HG03521 (cell line): ENCODE measurements at regions not wholly inside any gene's neighbourhood (a gene's known extent, or its start where the extent isn't known, plus 50 kb on each side); places are given as distances from the start of the nearest gene placed in this dataset.

Experiments
- ATAC-seq: cut with Tn5 transposase; IDR thresholded peaks from one replicate; pipeline ENCODE4 v1.9.1; 2021; ENCODE audit warnings: mild to moderate bottlenecking, moderate library complexity; ENCODE audit not compliant: unreplicated experiment

DNA sequence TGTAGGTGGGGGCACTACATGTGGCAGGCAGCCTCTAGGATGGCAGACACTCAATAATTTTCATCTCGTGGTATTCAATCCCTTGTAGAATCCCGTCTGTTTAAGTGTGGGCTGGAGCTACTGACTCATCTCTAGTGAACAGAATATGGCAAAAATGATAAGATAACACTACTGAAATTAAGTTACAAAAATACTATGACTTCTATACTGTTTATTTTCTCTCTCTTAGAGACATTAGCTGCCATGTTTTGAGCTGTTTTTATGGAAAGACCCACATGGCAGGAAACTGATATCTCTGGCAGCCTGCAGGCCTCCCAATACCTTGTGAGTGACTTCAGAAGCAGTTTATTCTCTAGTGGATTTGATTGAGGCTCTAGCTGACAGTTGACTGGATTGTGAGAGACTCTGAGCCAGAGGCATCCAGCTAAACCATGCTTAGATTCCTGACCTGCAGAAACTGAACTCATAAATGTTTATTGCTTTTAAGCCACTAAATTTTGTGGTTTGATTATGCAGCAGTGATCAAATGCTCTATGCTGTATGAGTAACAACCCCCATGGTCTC lies 298.8 kb upstream of the CTSO start:
- ATAC-seq = no peak

DNA sequence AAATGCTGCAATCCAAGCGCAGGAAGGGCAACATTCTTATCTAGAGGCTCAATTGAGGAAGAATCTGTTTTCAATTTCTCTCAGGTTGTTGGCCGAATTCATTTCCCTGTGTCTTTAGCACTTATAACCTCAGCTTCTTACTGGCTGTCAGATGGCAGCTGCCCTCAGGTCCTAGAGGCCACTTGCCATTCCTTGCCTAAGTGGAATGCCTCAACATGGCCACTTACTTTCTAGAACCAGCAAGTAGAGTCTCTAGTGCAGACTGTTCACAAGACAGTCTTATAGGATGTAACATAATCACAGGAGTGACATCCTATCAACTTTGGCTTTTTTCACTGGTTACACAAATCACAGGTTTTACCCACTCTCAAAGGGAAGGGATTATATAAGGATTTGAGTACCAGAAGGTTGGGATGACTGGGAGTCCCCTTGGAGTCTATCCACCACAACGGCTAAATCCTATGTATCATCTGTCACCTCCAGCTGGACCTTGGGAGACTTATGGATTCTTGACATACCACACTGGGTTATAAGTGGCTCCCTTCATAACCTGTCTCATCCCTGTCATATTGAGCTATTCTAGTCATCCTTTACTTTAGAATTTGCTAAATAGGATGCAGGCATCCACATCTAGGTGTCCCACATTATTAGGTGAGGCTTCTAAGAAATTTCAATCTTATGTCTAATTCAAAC lies 297.9 kb upstream of the CTSO start:
- no peak for ATAC-seq

DNA sequence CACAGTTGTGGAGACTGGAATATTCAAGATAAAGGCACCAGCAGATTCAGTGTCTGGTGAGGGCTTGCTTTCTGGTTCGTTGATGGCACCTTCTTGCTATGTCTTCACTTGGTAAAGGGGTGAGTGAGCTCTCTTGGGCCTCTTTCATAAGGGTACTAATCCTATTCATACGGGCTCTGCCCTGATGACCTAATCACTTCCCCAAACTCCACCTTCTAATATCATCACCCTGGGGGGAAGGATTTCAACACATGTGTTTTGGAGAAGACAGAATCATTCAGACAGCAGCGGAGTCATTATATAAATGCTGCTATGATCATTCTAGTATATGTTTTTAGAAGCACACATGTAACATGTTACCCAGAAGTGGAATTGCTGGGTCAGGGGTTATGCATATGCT lies 295.3 kb upstream of the CTSO start:
- ATAC-seq = no peak

DNA sequence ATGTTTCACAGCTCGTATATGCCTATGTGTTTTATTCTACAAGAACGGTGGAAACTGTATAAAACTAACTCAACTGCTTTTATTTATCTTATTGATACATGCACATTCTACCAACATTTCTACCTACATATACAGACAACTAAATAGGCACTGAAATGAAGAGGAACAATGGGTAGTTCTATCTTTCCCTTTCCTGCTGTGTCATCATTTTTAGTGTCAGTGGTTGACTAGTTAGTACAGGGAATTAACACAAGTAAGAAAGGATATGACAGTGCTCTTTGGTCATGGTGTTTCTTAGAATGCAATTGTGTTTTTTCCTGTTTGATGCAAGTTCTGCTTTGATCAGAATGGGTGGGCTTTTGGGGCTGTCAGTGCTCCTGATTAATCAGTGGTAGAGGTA lies 293.8 kb upstream of the CTSO start:
- ATAC-seq = no peak

DNA sequence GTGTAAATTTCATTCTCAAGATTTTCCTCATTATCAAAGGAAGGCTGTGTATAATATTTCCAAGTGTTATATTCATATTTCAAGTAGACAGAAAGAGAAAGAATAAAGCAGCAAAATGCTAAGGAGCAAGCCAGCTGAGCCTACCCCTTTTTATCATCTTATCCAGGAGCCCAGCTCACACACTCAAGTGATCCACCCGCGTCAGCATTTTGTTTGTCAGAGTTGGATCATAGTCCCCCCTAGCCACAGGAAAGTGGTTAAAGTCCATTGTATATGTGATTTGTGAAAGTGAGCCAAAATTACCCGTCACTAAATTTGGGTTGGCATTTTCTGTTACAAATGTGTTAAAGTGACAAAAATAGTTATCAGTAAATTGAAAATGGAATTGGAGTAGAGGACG lies 289.3 kb upstream of the CTSO start:
- no peak for ATAC-seq

DNA sequence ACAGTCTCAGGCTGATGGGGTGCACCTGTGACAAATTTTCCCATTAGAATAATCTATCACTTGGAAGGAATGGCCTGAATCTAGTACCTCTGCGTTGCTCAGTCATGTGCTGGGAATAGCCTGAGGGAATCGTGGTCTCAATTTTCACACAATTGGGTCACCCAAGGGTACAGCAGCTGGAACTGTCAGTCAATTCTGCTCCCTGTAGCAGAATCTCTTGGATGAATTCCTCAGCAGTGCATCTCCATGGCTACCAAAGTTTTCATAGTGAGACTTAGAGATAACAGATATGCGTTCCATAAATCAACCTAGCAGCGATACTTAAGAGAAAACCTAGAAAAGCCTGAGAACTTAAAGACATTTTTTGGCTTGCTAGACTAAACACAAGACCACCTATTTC lies 288.7 kb upstream of the CTSO start:
- no peak for ATAC-seq

DNA sequence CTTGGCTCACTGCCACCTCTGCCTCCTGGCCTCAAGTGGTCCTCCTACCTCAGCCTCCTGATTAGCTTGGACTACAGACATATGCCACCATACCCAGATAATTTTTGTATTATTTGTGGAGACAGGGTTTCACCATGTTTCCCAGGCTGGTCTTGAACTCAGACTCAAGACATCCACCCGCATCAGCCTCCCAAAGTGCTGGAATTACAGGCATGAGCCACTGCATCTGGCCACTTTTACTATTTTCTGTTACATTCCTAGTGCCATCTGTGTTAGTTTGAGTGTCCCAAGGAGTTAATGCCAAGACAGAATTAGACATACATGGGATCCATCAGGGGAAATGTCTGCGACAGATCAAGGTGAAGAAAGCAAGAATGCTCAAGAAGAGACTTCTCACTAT lies 288.2 kb upstream of the CTSO start:
- ATAC-seq = no peak

DNA sequence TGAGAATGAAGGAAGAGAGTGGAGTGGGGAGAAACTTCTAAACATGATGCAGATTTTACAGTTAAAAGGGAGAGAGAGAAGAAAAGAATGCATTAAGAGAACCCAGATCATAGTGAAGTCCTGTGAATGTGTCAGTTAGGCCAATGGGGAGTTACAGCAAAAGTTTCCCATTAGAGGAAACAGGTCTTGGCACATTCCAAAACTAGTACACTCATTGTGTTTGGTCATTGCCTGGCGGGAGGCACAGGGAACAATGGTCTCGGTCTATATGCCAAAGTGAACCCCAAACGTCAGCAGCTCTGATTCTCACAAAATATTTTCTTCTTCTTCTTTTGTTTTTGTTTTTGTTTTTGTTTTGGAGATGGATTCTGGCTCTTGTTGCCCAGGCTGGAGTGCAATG lies 284.5 kb upstream of the CTSO start:
- no peak for ATAC-seq

DNA sequence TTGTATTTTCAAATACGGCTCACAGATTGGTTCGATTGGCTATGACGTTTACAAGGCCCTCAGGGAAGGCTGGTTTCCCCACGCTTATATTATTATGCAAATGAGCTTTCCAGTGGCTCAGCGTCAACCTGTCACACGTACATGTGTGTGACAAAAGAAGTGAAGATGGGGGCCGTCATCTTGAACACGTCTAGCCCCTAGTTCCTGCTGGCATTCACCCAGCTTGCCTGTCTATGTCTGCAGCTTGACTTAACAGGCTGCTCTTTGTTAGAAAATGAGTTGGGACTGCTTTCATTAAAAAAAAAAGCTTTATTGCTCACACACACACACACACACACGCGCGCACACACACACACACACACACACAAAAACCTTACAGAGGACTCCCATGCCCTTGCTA lies 283.6 kb upstream of the CTSO start:
- ATAC-seq = no peak

DNA sequence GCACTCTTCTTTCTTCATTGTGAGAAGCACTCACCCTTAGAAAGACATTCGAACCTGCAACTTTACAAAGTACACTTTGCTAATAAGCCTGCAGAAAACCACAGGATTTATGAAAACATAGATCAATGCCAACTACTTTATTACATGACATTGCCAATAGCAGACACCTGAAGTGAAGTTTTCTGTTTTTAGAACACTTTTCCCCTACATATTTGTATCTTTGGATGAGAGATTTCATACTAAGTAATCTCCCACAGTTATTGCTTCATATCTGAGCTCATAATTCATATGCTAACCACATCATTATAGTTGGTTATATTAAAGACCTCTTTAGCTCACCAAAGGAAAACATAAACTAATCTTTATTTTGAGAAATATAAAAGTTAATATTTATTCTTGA lies 276.5 kb upstream of the CTSO start:
- no peak for ATAC-seq

DNA sequence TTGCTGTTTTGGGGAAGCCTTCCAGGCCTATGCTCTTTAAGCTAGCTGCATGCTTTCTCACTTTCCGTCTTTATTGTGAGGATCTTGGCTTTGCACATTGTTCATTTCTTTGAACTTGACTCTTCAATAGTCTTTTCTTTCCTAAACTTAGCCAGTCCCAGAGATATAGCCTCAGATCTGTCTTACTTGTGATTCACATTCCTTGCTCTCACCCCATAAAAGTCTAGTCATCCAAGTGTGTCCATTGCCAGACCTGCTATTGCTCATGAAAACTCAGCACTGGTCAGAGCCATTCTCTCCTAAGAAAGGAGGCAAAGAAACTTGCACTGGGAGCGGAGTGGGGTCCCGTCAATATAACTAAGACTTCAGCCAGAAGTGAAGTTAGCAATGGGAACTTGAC lies 275.0 kb upstream of the CTSO start:
- no peak for ATAC-seq

DNA sequence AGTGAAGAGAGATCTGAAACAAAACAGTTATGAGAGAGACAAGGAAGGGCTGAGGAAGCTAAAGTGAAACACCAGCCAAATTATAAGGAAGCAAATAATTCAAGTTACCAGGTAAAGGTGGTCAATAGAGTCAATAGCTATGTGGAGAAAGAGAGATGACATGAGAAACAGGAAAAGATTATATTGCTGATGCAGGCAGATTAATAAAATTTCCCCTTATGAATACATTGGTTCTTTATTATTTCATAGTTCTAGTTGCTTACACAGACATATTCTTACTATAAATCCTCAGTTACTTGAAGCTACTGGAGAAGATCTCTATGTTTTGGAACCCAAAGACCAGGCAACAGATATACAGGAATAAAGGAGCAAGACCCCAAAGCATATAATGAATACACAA lies 273.7 kb upstream of the CTSO start:
- ATAC-seq = no peak

DNA sequence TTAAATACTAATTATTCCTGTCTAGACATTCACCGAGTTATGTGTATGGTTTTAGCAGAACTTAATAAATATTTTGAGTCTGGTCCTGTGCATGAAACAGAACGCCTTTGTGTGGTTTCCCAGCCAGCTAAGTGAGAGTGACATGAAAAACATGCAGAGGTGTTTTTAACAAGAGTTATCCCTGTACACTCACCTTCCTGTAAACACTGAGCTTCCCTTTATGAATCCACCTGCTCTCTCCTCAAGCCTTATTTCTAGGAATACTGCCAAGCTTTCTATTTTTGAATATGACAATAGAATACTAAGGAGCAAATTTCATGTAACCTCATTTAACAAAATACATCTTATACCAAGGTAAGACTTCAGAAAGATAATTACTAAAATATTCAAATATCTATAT lies 270.3 kb upstream of the CTSO start:
- ATAC-seq = no peak

DNA sequence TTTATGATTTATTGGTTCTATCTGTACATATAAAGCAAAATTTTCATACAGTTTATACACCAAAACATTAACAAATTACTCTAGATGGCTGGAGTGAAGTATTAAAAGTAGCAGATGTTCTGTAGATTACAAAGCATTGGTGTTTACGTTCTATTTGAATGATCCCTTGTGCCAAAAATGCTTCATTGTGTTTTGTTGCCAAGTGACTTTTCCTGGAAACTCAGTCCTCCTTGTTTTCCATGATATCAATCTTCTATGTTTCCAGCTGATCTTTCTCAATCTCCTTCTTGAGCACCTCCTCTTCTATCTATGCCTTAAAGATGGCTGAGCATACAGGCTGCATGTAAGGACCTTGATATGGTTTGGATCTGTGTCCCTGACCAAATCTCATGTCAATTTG lies 263.6 kb upstream of the CTSO start:
- no peak for ATAC-seq

DNA sequence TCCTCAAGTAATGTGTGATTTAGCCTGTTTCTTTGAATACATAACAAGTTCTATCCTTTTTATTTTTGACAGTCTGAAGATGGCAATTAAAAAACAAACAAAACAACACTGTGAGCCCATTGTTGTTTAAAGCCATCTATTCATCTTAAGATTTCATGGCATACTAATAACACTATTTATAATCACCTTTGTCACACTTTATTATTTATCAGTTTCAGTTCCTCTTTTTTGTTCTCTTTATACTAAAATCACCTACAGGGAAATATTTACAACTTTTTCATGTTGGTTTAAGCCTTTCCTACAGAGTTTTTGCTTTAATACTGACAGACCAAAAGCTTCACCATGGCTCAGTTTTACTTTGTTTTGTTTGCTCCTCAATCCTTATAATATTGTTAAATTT lies 247.4 kb upstream of the CTSO start:
- peak; percentile 92 for ATAC-seq

DNA sequence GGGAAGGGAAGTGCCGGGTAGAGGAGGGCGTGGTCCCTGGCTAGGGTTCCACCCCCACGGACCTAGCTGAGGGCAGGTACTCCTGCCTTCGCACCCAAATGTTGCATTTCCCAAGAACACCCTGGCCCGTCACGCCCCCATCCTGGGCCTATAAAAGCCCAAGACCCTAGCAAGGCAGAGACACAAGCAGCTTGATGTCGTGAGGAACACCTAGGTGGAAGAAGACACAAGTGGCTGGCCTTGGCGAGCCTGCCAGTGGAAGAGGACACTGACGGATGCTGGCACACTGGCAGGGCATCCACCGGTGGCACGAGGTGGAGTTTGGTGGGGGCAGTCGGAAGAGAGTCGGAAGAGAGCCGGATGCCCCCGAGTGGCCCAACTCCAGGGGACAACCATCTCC lies 244.8 kb upstream of the CTSO start:
- no peak for ATAC-seq

DNA sequence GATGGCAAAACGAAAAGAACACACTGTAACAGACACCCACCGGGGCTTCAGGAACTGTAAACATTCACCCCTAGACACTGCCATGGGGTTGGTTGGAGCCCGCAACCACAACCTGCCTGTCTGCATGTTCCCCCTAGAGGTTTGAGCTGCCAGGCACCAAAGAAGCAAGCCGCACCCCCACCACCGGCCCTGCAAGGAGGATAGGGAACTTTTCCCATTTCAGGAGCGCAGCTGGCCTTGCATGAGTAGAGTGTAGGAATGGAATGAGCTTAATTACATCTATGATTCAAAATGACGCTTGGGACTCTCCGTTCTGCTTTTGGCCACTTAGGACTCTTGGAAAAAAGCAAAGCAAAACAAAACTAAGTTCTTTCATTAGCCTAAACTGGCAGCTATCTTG lies 243.6 kb upstream of the CTSO start:
- no peak for ATAC-seq

DNA sequence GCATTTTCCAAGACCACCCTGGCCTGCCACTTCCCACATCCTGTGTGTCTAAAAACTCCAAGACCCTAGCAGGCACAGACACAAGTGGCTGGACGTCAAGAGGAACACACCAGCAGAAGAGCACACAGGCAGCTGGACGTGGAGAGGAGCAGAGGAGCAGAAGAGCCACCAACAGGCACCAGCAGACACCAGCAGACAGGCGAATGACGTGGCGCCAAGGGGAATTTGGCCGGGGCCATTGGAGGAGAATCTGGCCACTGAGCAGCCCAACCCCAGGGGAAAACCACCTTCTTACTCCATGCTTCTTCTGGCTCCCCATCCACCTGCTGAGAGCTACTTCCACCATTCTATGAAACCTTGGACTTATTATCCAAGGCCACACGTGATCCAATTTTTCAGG lies 243.1 kb upstream of the CTSO start:
- no peak for ATAC-seq

DNA sequence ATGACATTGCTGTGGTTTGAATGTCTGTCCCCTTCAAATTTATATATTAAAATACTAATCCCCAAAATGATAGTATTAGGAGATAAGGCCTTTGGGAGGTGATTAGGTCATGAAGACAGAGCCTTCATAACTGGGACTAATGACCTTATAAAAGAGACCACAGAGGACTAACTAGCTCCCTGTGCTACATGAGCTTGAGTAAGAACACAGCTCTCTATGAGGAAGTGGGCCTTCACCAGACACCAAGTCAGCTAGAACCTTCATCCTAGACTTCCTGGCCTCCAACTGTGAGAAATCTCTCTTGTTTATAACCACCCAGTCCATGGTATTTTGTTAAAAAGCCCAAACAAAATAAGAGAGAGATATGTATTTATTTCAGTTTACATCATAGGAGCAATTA lies 242.2 kb upstream of the CTSO start:
- ATAC-seq = peak; percentile 82

DNA sequence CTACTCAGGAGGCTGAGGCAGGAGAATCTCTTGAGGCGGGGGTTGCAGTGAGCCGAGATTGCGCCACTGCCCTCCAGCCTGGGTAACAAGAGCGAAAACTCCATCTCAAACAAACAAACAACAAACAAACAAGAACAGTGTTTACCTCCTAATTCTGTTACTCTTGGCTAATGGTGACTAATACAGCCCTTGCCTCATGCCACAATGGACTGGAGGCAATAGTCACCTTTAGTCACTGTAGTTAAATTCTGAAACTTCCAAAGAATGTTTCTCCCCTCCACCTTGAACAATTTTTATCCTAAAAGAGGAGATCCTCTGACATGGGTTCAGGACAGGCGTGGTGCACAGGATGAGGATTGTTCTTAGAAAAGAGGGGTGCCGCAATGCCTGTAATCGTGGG lies 241.2 kb upstream of the CTSO start:
- ATAC-seq = no peak

DNA sequence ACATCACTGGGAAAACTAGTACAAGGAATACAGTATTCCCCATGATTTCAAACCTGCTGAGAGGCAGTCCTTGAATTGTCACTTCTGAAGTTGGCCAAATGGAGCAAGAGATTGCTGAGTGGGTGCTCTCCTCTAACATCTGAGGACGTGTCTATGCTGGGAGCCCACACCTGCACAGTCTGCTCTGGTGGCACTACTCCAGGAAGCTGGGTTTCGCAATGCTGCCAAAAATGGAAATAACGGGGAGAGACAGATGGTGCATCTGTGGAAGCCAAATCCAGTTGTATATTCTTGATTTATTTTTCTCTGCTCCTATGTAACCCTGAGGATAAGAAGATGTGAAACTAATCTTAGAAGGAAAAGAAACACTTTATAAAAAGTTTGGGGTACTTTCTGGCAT lies 240.1 kb upstream of the CTSO start:
- no peak for ATAC-seq

DNA sequence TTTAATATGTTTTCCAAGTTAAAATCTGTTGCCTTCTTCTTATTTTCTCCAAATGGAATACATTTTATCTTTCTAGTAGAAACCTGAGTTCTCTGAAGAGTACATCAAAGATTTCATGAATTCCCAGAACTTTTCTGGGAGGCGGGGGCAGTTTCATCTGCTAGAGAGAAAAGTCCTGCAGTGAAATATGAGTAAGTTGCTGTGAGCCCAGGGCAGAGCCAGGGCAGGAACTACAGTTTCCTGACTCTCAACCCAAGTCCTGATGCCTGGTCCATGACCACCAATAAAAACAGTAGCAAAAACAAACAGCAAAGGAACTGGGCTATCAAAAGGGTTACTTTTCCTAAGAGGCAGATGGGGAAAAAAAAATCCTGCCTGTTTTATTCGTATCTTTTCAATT lies 239.4 kb upstream of the CTSO start:
- no peak for ATAC-seq

DNA sequence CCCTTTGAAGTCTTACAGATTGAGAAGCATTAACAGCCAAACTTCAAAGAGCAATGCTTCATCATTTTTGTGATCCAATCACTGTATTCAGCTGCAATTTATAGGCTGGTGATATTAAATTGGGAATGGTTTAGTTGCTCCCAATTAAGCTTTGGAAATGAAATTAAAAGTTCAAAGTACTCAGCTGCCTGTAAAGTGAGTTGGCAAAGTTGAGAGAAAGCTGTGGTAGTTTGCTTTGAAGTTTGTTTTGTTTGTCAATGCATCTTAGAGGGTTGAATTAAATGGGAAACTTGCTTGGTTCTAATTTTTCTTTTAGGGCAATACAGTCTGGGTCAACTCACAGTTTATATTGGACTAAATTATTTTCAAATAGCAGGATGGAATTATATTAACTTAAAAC lies 238.4 kb upstream of the CTSO start:
- no peak for ATAC-seq
